ENCODE measurements at regions not wholly inside any gene's neighbourhood (a gene's known extent, or its start where the extent isn't known, plus 50 kb on each side); places are given as distances from the start of the nearest gene placed in this dataset.

DNA sequence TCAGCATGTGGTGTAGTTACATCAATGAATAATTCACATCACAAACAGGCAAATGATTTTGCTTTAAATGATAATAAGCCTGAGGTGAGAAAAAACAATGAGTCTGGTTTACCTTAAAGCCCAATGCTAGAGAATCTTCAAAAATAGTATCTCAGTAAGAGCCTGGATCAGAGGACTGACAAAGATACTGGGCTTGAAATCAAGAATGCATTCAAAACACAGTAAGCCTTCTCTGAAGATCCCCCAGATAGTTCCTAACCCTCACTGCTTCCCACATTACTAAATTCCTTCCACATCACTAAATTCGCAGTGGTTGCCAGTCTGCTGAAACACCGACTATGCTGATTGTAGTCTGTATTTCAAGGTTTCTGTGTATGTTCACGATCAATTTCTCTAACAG lies 514.9 kb downstream of the SUCLG1 start:
- TF ChIP-seq, protein P1, sequence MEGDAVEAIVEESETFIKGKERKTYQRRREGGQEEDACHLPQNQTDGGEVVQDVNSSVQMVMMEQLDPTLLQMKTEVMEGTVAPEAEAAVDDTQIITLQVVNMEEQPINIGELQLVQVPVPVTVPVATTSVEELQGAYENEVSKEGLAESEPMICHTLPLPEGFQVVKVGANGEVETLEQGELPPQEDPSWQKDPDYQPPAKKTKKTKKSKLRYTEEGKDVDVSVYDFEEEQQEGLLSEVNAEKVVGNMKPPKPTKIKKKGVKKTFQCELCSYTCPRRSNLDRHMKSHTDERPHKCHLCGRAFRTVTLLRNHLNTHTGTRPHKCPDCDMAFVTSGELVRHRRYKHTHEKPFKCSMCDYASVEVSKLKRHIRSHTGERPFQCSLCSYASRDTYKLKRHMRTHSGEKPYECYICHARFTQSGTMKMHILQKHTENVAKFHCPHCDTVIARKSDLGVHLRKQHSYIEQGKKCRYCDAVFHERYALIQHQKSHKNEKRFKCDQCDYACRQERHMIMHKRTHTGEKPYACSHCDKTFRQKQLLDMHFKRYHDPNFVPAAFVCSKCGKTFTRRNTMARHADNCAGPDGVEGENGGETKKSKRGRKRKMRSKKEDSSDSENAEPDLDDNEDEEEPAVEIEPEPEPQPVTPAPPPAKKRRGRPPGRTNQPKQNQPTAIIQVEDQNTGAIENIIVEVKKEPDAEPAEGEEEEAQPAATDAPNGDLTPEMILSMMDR (IDR thresholded peaks at IDR 0.05) = no peak
- no peak for TF ChIP-seq EP300 (IDR thresholded peaks at IDR 0.05)
